Ovary (tissue), 3 donors: ENCODE measurements at regions not wholly inside any gene's neighbourhood (a gene's known extent, or its start where the extent isn't known, plus 50 kb on each side); places are given as distances from the start of the nearest gene placed in this dataset.

Experiments used
- EP300 ChIP-seq: sonication (generic); formaldehyde crosslinking; IDR thresholded peaks from one replicate; pipeline ENCODE4 v1.6.1; 2017; ENCODE audit warnings: antibody characterized with exemption
- TF ChIP-seq, protein P1 (sequence below), 3 donors: fragments of 450-650 bp in 2 of 3; fragments of 200-600 bp in 1 of 3; IDR thresholded peaks; one replicate each; pipeline versions ENCODE4 v1.5.1 to v1.8.0; 2016 to 2022; ENCODE audit warnings: antibody characterized with exemption in 3 of 3, mild to moderate bottlenecking in 1 of 3
- donor health status: DM: no; HTN: no; CAD: no.

DNA sequence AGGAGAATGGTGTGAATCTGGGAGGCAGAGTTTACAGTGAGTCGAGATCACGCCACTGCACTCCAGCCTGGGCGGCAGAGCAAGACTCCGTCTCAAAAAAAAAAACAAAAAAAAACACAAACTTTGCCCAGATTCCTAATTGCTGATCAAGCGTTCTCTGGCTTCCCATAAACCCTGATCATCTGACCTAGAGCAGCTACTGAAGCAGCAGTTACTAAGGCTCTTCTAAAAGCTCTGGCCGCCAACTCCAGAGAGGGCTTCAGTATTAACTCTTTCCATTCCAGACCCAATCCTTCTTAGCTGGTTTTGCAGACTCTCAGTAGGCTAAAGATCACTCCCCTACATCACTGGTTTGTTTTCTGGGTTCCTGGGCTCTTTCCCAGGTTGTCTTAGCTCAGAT, 201.6 kb downstream of the IGSF11 start:
- TF ChIP-seq, protein P1, sequence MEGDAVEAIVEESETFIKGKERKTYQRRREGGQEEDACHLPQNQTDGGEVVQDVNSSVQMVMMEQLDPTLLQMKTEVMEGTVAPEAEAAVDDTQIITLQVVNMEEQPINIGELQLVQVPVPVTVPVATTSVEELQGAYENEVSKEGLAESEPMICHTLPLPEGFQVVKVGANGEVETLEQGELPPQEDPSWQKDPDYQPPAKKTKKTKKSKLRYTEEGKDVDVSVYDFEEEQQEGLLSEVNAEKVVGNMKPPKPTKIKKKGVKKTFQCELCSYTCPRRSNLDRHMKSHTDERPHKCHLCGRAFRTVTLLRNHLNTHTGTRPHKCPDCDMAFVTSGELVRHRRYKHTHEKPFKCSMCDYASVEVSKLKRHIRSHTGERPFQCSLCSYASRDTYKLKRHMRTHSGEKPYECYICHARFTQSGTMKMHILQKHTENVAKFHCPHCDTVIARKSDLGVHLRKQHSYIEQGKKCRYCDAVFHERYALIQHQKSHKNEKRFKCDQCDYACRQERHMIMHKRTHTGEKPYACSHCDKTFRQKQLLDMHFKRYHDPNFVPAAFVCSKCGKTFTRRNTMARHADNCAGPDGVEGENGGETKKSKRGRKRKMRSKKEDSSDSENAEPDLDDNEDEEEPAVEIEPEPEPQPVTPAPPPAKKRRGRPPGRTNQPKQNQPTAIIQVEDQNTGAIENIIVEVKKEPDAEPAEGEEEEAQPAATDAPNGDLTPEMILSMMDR (IDR thresholded peaks at IDR 0.05) = no peak
- TF ChIP-seq EP300 = no peak
